ENCODE measurements at regions not wholly inside any gene's neighbourhood (a gene's known extent, or its start where the extent isn't known, plus 50 kb on each side); places are given as distances from the start of the nearest gene placed in this dataset.

DNA sequence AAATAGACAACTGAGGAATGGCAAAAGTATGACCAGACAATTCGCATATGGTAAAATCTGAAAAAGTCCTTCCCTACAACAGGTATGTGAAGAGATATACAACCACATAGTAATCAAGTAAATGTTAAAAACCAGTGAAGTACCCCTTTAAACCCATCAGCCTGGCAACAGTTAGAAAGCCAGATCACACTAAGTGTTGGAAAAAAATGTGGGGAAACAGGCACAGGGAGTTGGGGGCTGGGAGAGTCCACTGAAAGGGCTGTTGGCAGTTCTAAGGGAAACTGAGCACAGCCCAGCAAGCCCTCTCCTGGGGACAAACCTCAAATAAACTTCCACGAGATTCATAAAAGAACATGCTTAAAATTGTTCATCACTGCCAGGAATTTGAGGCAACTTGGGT, 242.1 kb downstream of the BUD13 start:
- TF ChIP-seq PPARA (CRISPR knock-in tag; IDR thresholded peaks at IDR 0.05; ENCODE audit: borderline replicate concordance) (no peak), ZFP30 (CRISPR knock-in tag; IDR thresholded peaks at IDR 0.05) (no peak), ARNTL (CRISPR knock-in tag; IDR thresholded peaks at IDR 0.05; ENCODE audit: borderline replicate concordance, low read depth) (no peak), RARB (CRISPR knock-in tag; IDR thresholded peaks at IDR 0.05) (no peak), GLIS3 (CRISPR knock-in tag; IDR thresholded peaks at IDR 0.05) (no peak), BACH2 (CRISPR knock-in tag; IDR thresholded peaks at IDR 0.05; ENCODE audit: borderline replicate concordance) (no peak)
